Left ventricle myocardium superior (tissue), 1 donor: ENCODE measurements at regions not wholly inside any gene's neighbourhood (a gene's known extent, or its start where the extent isn't known, plus 50 kb on each side); places are given as distances from the start of the nearest gene placed in this dataset.

Source experiments
- ATAC-seq: fragments of 200-7000 bp; cut with Tn5 transposase; one replicate; pipeline ENCODE4 v1.9.1; 2020; ENCODE audit warnings: mild to moderate bottlenecking, moderate library complexity
- DNase-seq: peaks from one replicate; pipeline ENCODE4 v3.0.0-alpha.2; 2020
- intact Hi-C: fragments of 100-400 bp; cut with micrococcal nuclease; formaldehyde crosslinking; loops from one replicate; pipeline ENCODE4 v1.11.0; 2022
- donor health status: DM: no; HTN: yes; CAD: no; lungs with severe emphysema.

DNA sequence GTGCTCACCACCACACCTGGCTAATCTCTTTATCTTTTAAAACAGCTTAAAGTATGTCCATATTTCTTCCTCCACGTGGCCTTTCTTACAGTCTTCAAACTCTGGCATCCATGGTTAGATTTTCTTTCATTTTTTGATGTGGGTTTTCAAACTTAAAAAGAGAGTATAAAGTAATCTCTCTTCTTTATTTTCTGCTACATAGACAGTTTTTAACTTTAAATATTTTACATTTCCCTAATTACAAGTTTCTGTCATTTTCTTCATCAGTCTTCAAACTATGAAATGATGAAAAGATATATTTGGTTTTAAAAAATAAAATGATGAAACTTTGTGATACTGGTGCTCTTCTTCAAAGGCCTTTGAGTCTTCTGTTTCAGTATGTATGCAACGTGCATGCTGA lies 143.5 kb upstream of the ESRRG start:
- DNase-seq = no peak
- intact Hi-C loops = no loop called here
- ATAC-seq = no peak

DNA sequence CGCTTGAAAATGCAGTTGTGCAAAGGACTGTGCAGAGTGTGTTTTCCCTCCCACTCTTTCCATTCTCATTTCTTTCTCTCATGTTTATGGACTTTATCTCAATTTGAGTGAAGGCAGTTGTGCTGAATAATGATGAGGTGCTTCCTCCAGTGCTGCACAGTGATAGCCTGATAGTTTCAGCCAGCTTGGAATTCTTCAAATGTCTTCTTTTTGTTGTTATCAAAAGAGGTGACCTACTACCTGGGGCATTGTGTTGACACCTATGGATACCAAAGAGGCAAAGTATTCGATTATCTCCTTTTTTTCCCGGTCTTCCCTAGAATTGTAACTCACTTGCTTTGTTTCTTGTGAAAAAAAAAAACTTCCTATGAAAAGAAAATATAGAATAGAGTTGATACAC lies 132.6 kb upstream of the ESRRG start:
- DNase-seq (no peak), ATAC-seq (no peak)
- intact Hi-C loops = no loop called here

DNA sequence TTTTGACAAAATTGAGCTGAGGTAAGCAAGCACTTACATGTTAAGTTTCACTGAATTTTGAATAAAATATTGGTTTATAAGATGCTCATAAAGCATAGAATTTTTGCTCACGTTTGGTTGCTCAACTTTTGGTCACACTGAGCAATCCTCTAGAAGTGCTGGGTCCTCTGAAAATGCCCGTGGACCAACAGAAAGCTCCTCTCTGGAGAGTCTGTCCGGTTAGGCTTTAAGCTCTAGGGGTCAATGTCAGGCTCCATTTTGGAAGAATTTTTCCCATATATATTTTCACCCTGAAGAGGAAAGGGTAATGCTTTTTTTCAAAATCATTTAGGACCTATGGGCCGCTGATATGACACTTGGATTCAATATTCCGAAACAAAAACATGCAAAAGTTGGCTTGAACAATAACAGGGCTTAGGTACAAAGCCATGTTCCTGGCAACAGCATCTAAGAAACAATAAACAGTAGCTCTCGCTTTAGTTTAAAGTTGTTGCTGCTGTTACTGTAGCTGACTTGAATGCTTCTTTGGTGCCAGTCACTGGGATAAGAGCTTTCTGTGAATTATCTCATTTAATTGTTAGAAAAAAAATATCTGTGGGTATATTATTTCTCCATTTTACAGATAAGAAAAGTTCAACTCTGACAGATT lies 131.7 kb upstream of the ESRRG start:
- peak; percentile 74 for ATAC-seq

DNA sequence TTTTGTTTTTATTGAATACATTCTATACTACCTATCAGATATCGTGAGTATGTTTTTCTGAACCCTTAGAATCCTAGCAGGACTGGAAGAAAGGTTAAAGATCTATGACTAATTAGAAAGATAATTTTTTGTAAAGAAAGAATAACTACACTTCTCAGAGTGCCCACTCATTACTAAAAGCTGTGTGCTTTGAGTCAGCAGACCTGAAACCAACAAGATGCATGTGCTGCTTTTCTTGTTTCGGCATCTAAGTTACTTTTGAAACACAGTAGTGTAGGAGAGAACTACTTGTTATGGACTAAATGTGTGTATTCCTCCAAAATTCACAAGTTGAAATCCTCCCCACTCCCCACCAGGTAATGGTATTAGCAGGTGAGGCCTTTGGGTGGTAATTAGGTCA lies 127.8 kb upstream of the ESRRG start:
- DNase-seq = no peak
- no peak for ATAC-seq
- intact Hi-C loops = no loop called here

More for the DNA sequence above, 131.7 kb upstream of the ESRRG start:
- no peak for DNase-seq
- intact Hi-C loops = no loop called here

DNA sequence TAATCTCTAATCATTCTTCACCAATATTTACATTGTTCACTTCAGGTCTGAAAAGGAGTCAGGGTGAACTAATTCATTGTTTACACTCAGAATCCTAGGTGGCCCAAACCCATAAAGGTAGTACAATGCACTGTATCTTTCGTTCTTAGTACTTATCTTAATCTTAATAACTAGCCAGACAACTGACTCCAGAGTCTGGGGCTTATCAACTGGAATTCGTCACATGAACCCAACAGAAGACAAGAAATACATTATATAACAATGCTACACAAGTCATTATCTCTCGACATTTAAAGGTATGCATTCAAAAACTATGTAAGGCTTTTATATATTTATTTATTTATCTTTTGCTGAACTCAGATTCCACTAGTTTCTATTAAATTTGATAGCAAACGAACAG lies 125.9 kb upstream of the ESRRG start:
- intact Hi-C loops = no loop called here
- DNase-seq (no peak), ATAC-seq (no peak)

DNA sequence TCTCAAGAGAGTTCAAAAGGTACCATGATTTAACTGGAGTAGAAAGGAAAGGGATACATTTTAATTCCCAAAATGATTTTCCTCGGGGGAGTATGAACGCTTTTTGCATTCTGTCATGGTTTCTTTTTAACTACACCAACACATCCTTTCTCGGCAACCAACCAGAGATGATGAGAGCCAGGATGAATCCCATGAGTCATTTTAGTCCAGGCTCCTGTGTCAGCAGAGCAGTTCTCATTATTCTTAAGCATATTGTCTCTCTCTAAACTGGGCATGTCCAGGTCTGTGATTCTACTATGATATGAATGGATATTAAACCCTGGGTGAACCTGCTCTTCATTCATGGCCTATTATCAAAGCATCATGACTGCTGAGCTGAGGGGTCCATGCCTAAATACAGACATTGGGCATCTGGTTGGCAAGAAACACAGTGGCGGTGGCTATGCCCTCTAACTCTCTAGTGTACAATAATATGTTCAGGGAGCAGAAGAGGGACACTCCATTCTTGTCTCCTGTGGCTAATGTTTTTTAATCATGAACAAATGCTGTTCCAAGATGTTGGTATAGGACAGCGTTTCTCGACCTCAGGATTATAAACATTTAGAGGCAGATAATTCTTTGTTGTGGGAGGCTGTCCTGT lies 124.3 kb upstream of the ESRRG start:
- intact Hi-C loops = no loop called here
- DNase-seq = no peak
- no peak for ATAC-seq

DNA sequence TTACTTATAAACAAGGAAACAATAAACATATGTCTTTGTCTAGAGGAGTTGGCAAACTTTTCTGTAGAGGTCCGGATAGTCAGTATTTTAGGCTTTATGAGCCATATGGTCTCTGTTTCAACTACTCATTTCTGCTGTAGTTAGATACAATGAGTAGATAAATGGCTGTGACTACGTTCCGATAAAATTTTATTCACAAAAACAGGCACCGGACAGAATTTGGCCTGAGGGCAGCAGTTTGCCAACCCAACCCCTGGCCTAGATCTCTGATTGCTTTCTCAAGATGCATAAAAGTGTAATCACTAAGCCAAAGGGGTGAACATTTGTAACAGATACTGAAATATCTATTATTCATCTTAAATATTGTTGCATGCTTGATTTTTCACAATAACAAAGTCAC lies 123.1 kb upstream of the ESRRG start:
- DNase-seq = no peak
- no peak for ATAC-seq
- intact Hi-C loops = no loop called here

DNA sequence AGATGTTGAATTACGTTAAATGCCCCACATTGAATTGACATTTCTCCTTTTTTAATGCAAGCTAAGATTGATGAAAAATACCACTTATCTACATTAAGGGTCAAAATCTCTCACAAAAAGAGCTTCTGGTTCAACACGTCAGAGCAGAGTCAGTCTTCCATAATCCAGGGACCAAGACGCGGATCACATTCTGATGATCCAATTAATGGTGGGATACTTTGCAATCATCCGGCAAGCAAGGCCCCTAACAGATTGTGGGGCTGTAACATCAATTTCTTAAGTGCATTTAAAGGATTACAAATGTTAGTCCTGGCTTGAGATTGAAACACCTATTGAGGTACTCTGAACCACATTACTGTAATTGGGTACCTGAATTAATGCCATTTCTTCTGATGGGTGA lies 120.2 kb upstream of the ESRRG start:
- ATAC-seq = no peak
- intact Hi-C loops = no loop called here
- no peak for DNase-seq

DNA sequence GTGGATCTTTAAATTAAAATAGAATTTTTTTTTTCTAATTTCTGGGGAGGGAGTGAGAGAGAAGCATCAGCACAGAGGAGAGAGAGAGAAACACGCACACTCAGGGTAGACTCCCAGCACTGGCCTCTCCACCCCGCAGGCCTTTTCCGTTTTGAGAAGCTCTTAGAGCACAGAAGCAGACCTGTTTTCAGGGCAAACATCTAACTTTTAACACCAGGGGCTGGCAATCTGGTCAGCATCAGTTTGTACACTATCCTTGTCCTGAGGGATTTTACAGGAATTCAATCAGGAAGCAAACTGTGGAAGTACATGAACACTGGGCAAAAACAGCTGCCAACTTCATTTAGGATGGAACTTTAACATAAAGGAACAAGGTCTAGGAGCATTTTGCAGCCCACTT lies 117.9 kb upstream of the ESRRG start:
- intact Hi-C loops = no loop called here

DNA sequence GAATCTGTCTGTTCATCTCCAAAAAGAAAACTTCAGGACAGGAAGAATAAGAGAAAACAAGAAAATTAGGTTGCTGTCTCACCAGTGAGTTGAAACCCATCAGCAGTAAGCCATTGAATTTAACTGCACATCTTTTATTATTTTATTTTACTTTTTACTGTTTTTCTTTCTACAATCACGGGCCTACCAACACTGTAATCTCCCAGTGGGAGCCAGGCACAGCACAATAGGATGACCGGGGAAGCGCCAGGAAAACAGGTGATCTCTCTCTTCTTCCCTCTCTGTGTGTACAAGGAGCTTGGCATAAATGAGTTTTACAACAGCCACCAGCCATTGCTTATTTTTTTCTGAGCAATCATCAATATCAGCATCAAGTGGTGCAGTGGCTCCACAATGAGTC lies 113.1 kb upstream of the ESRRG start:
- no peak for DNase-seq
- ATAC-seq = no peak
- intact Hi-C loops = no loop called here

More for the DNA sequence above, 117.9 kb upstream of the ESRRG start:
- ATAC-seq (no peak), DNase-seq (no peak)

DNA sequence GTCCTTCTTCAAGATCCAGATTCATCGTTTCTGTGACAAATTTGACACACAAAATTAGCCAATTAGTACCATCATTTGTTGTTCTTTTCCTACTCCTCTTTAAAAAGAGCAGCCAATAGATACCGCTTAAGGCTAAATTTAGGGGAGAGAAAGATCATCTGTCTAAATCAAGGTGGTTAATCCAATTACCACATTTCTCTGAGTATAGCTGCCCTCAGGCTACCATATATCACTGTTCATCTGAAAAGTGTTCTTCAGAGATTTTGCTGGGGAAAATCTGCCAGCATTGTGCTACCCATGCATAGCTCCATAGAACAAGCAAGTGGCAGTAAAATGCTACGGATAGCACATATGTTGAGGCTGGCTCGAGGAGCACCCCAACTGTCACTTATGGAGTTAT lies 110.3 kb upstream of the ESRRG start:
- intact Hi-C loops = no loop called here
- DNase-seq (no peak), ATAC-seq (no peak)

DNA sequence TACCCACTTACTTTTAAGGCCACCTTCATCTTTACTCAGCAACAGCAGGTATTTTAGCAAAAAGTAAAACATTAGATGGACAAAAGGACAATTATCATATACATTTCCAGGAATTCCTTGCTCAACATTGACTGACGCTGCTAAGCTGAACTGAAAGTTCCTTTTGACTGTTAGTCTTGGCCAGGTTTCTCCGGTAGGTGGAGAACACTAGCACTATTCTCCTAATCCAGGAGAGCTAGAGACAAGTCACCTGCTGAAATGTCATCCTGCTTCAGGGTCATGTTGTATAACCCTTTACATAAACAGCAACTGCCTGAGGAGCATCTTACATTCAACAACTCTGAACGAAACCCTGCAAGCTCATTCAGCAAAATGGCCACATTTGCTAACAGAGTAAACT lies 109.0 kb upstream of the ESRRG start:
- ATAC-seq (no peak), DNase-seq (no peak)
- intact Hi-C loops = no loop called here

DNA sequence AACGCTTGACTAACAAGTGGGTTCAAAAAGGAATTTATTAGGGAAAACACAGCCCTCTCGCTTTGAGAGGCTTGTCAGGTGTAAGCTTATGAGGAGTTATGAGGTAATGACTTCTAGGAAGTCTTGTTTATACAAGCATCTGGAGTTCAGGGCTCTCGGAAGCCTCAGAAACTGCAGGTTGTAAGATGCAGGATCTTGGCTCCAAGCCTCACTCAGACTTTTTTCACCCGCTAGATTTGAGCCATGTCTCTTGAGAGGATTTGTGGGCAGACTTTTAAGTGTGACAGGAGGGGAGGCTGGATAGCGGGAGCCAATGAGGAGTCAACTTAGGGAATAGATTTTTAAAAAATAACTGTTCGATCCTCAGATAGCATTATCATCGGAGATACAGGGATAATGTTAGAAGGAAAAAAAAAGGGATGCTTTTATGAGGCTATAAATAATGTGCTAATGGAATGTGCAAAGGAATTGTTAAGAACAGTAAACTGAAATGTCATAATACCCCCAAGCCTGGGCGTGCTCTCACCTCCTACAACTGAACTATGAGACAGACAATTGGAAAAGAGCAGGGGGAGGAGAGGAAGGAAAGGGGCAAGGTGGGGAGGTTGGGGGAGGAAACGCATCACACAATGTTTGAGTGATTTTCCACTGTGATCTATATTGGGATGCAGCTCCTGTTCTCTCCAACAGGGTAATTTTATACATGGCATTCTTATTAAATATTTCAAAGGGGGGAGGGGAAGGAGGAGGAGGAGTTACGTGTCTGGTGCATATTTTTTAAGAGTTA lies 107.4 kb upstream of the ESRRG start:
- intact Hi-C loops = no loop called here
- no peak for ATAC-seq

DNA sequence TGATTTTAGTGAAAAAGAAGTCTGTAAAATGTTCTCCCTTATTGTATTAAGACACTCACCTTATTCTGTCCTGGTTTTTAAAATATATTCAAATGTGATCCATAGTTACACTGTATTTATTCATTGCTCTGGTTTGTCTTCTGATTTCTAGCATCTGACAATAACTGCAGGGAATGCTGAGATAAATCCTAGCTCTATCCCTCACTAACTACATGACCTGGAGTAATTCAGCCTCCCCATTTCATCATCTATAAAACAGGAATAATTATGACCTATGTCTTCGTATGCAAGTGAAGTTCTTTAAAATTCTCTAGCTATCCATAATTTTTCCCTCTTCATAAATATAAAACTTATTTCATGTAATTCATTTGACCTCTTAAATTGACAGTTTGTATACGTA lies 104.0 kb upstream of the ESRRG start:
- no peak for DNase-seq
- no peak for ATAC-seq
- intact Hi-C loops = no loop called here

More for the DNA sequence above, 107.4 kb upstream of the ESRRG start:
- no peak for DNase-seq

DNA sequence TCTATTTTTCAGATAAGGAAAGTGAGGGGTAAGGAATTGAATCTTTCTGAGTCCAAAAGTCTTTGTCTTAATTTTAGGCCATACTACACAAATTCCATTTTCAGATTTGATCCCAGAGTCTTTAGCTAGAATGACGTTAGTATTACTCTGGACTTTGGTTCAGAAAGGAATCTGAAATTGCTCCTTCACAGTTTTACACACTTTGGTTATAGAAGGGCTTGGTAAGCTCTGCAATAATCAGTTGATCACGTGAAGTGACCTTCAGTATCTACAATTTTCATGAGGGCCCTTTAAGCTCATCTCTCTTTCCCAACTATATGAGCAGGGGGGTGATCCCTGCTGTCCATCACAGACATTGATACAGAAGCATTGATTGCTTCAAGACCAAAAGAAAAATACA lies 103.4 kb upstream of the ESRRG start:
- no peak for ATAC-seq
- no peak for DNase-seq
- intact Hi-C loops = no loop called here

DNA sequence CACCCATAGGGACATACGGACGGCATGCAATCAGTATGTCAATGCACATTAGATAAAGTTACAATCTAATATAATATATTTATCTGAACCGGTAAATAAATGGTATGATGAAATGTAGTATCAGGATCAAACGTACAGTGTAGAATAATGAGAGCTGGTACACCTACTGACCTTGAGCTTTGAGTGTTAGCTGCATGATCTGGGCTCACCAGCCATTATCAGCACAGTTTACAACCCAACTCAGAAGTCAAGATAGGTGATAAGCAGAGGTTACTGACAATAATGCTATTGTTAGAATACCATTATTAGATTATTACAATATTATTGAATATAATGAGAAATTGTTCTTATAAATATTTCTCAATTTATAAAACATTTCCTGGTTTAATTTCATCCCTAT lies 103.0 kb upstream of the ESRRG start:
- no peak for DNase-seq
- intact Hi-C loops = no loop called here
- peak; percentile 67 for ATAC-seq

DNA sequence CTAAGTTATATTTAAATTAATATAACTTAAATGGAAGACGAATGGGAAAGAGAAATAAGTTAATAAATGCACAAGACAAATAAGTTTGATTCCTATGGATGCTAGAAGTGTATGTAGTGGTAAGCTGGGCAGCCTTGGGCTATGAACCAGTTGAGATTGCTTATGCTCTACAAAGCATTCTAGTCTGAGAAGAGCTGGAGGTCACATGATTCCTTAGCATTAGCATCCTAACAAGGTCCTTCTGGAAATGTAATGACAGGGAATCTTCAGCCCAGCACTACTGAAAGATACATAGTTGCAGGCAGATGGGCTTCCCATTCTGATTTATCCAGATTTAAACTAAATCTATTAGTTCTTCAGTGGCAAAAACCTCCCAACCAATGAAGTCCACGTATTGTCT lies 102.3 kb upstream of the ESRRG start:
- DNase-seq (no peak), ATAC-seq (no peak)
- intact Hi-C loops = no loop called here

DNA sequence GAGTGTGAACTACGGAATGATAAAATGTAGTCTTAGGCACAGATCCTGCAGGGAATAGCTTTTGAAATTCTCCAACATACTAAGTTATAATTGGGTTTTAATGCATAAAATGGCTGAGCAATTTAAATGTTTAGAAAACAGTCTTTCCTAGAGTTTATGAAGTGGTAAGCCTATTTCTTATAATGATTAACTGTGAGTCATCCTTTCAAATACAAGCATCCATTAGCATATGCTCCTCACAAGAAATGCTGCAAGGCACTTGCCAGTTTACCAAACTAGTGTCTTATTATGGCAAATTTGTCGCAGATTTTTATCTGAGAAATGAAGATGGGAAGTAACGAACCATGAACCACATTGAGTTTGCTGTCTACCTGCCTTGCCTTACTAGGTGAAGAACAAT lies 101.3 kb upstream of the ESRRG start:
- DNase-seq = no peak
- ATAC-seq = no peak
- intact Hi-C loops = no loop called here

DNA sequence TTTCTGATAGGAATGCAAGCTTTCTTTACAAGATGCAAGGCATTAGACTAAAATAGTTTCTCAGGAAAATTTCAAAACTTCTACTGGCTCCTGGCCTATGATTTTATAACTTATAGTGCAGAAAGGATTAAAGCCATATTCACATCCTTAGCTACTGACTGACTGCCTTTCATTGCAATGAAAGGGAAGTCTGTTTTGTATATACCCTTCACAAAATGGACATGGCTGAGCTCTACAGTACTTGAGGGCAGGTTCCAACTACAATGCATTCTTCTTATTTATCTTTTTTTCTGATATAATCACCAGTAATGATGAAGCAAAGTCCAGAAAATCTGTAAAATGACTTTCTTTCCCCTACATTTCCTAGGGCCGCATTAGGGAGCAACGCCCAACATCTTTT lies 100.5 kb upstream of the ESRRG start:
- DNase-seq (no peak), ATAC-seq (no peak)
- intact Hi-C loops = no loop called here

DNA sequence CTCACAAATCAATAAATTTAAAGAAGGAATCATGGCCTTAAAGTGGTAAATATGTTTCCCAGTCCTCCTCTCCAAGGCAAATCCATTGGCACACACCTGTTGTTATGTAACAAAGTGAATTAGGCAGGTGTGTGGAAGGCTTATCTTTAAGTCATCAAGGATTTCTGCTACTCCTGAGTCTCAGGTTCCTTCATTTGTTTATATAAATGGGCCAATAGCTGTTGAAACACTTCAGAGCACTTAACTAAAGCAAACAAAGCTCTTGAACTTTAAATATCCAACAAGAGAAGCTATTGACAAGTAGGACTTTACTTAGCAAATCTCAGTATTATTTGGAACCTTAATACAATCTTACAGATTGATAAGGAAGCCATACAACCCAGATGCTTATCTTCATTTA lies 99.3 kb upstream of the ESRRG start:
- DNase-seq (no peak), ATAC-seq (no peak)
- intact Hi-C loops = no loop called here

DNA sequence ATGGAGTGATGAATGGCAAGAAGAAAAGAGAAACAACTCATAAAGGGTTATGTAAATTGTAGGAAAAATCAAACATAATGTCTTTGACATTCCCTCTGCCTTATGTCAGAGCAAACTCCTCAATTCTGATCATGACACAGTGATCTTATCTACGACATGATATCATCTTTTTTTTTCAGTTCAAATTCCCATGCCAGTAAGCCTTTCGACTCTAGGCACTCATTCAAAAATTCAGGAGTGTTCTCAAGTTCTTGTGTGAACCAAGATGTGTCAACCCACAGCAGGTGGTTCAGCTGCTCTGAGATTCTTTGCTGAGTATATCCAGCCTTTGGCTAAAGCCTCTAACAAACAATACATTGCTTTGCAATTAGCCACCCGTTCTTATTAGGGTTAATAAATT lies 97.1 kb upstream of the ESRRG start:
- ATAC-seq (no peak), DNase-seq (no peak)
- intact Hi-C loops = no loop called here
